ENCODE measurements at regions not wholly inside any gene's neighbourhood (a gene's known extent, or its start where the extent isn't known, plus 50 kb on each side); places are given as distances from the start of the nearest gene placed in this dataset.

- FAIRE-seq (no peak), DNase-seq (ENCODE audit: extremely low read depth in 1 of 4, low spot score in 3 of 4) (no peak), ATAC-seq (no peak)
- H3K4me3 ChIP-seq: no peak overlapping the region
- no peak overlapping the region for H3K9ac ChIP-seq (ENCODE audit: insufficient read depth in 1 of 2, low read depth in 2 of 2, low read length in 2 of 2)
- no peak for TF ChIP-seq MEIS2 (IDR thresholded peaks at IDR 0.05; ENCODE audit: partially characterized antibody)
- no peak for TF ChIP-seq CHD4 (IDR thresholded peaks at IDR 0.05; ENCODE audit: insufficient read depth, insufficient replicate concordance, low read depth, low read length, poor library complexity, severe bottlenecking)
- no peak for TF ChIP-seq SMAD4 (CRISPR knock-in tag; conservative IDR thresholded peaks at IDR 0.05)
- no peaks in the 10 kb centered on the region for H3K79me2 ChIP-seq (ENCODE audit: control insufficient read depth, insufficient read depth, low read length)
- H3K27ac ChIP-seq (ENCODE audit: extremely low read depth, low read depth, low read length): no peak overlapping the region
- ChIA-PET POLR2A (no interaction called here), CTCF (ENCODE audit: low intra/inter-chr PET ratio) (no interaction called here)
- WGBS (ENCODE audit: insufficient coverage, low coverage, missing lambda C conversion rate): 26% methylated on average over 3 of the region's 3 CpGs
- in situ Hi-C loops (cut with MboI): no loop called here
- no peak overlapping the region for H3K4me2 ChIP-seq (ENCODE audit: insufficient read depth, low read length)
- no peaks in the 10 kb centered on the region for H3K36me3 ChIP-seq (ENCODE audit: control insufficient read depth, insufficient read depth, low read length)
- H2AFZ ChIP-seq (ENCODE audit: low read depth, low read length): no peak overlapping the region
- no peaks in the 10 kb centered on the region for H3K9me1 ChIP-seq (ENCODE audit: control insufficient read depth, insufficient read depth, low read length)
- no peaks in the 10 kb centered on the region for H3K9me3 ChIP-seq (replicated peaks; ENCODE audit: control insufficient read depth, insufficient read depth, low read depth, low read length)
- H4K20me1 ChIP-seq (replicated peaks; ENCODE audit: control insufficient read depth, insufficient read depth, low read length): no peaks in the 10 kb centered on the region
- intact Hi-C loops (cut with micrococcal nuclease): no loop called here
- BruUV-seq (replicated peaks): no TSS peak
- H3K4me1 ChIP-seq (replicated peaks in 1 of 2; ENCODE audit: control insufficient read depth in 2 of 2, insufficient read depth in 2 of 2, low read length in 2 of 2): no peaks in the 10 kb centered on the region
- H3K27me3 ChIP-seq (ENCODE audit: control insufficient read depth in 2 of 2, insufficient read depth in 2 of 2, low read length in 2 of 2): no peaks in the 10 kb centered on the region
These were observed 241.5 kb upstream of the COX7C start for GRCh38 chr5:86376214-86376613.

- Histone ChIP-seq H3K27ac (ENCODE audit: extremely low read depth, low read depth, low read length) (no peak overlapping the region), H3K9me3 (replicated peaks; ENCODE audit: control insufficient read depth, insufficient read depth, low read depth, low read length) (no peaks in the 10 kb centered on the region), H3K27me3 (ENCODE audit: control insufficient read depth in 2 of 2, insufficient read depth in 2 of 2, low read length in 2 of 2) (no peaks in the 10 kb centered on the region), H3K79me2 (ENCODE audit: control insufficient read depth, insufficient read depth, low read length) (no peaks in the 10 kb centered on the region), H3K9me1 (ENCODE audit: control insufficient read depth, insufficient read depth, low read length) (no peaks in the 10 kb centered on the region), H2AFZ (ENCODE audit: low read depth, low read length) (no peak overlapping the region), H3K36me3 (ENCODE audit: control insufficient read depth, insufficient read depth, low read length) (no peaks in the 10 kb centered on the region), H3K4me3 (no peak overlapping the region), H4K20me1 (replicated peaks; ENCODE audit: control insufficient read depth, insufficient read depth, low read length) (no peaks in the 10 kb centered on the region), H3K9ac (ENCODE audit: insufficient read depth in 1 of 2, low read depth in 2 of 2, low read length in 2 of 2) (no peak overlapping the region), H3K4me2 (ENCODE audit: insufficient read depth, low read length) (no peak overlapping the region), H3K4me1 (replicated peaks in 1 of 2; ENCODE audit: control insufficient read depth in 2 of 2, insufficient read depth in 2 of 2, low read length in 2 of 2) (no peaks in the 10 kb centered on the region)
- FAIRE-seq (no peak), DNase-seq (ENCODE audit: extremely low read depth in 1 of 4, low spot score in 3 of 4) (no peak), ATAC-seq (no peak)
- CTCF ChIA-PET (ENCODE audit: low intra/inter-chr PET ratio): no interaction called here
- 17% methylated on average over 2 of the region's 2 CpGs for WGBS (ENCODE audit: insufficient coverage, low coverage, missing lambda C conversion rate)
- in situ Hi-C loops (cut with MboI): no loop called here
- peak; percentile 93 for TF ChIP-seq DACH1 (IDR thresholded peaks at IDR 0.05; ENCODE audit: partially characterized antibody)
- TF ChIP-seq CBFA2T3 (IDR thresholded peaks at IDR 0.05): no peak
- POLR2A ChIA-PET: no interaction called here
- no TSS peak for BruUV-seq (replicated peaks)
- intact Hi-C loops (cut with micrococcal nuclease): no loop called here
These were observed 214.6 kb upstream of the COX7C start for GRCh38 chr5:86403190-86403589.
